ENCODE measurements at regions not wholly inside any gene's neighbourhood (a gene's known extent, or its start where the extent isn't known, plus 50 kb on each side); places are given as distances from the start of the nearest gene placed in this dataset.

DNA sequence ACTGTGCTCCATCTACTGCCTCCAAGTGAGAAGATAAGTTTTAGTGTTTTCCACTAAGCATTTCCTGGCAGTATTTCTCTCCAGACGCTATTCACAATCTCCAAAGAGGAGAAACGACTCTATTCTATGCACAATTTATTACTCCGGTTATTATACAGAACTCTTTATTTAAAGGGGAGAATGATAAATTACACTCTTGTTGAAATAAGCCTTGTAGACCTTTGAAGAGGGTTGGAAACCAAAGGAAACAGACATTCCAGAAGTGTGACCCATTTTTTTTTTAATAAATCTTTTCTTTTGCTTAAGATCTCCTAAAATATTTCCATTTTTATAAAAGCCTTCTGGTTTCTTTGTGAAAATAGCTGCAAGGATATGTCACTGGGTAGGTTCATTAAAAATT is 76.1 kb upstream of the HDAC9 start:
- TF ChIP-seq, protein P1, sequence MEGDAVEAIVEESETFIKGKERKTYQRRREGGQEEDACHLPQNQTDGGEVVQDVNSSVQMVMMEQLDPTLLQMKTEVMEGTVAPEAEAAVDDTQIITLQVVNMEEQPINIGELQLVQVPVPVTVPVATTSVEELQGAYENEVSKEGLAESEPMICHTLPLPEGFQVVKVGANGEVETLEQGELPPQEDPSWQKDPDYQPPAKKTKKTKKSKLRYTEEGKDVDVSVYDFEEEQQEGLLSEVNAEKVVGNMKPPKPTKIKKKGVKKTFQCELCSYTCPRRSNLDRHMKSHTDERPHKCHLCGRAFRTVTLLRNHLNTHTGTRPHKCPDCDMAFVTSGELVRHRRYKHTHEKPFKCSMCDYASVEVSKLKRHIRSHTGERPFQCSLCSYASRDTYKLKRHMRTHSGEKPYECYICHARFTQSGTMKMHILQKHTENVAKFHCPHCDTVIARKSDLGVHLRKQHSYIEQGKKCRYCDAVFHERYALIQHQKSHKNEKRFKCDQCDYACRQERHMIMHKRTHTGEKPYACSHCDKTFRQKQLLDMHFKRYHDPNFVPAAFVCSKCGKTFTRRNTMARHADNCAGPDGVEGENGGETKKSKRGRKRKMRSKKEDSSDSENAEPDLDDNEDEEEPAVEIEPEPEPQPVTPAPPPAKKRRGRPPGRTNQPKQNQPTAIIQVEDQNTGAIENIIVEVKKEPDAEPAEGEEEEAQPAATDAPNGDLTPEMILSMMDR (conservative IDR thresholded peaks at IDR 0.05; ENCODE audit: low read length), result no peak
- TF ChIP-seq EZH2phosphoT487 (IDR thresholded peaks at IDR 0.05; ENCODE audit: borderline replicate concordance), result no peak
